Smooth muscle cell (in vitro differentiated cells): ENCODE measurements at regions not wholly inside any gene's neighbourhood (a gene's known extent, or its start where the extent isn't known, plus 50 kb on each side); places are given as distances from the start of the nearest gene placed in this dataset.

Experiments used
- DNase-seq: peaks from one replicate; lab custom pipeline; 2025; ENCODE audit not compliant: unreplicated experiment; lab: John Stamatoyannopoulos, UW
- H2AFZ ChIP-seq: fragments of 200-600 bp; sonication (generic); 2 replicates; pipeline ENCODE4 v1.6.0; 2016; ENCODE audit warnings: antibody characterized with exemption, low read depth, mild to moderate bottlenecking
- H3F3A ChIP-seq: fragments of 200-600 bp; sonication (generic); 2 replicates; pipeline ENCODE4 v1.6.0; 2017; ENCODE audit warnings: antibody characterized with exemption, low read depth
- H3K27ac ChIP-seq: fragments of 200-600 bp; sonication (generic); 2 replicates; pipeline ENCODE4 v1.5.1; 2016; ENCODE audit warnings: low read depth, mild to moderate bottlenecking
- H3K27me3 ChIP-seq: fragments of 200-600 bp; sonication (generic); 2 replicates; pipeline ENCODE4 v1.6.1; 2016; ENCODE audit warnings: low read depth, mild to moderate bottlenecking
- H3K36me3 ChIP-seq: fragments of 200-600 bp; sonication (generic); 2 replicates; pipeline ENCODE4 v1.5.1; 2016; ENCODE audit warnings: low read depth
- H3K4me1 ChIP-seq: fragments of 200-600 bp; sonication (generic); 2 replicates; pipeline ENCODE4 v1.5.1; 2016; ENCODE audit warnings: low read depth
- H3K4me2 ChIP-seq: fragments of 200-600 bp; sonication (generic); 2 replicates; pipeline ENCODE4 v1.6.0; 2016; ENCODE audit warnings: mild to moderate bottlenecking
- H3K4me3 ChIP-seq: fragments of 200-600 bp; sonication (generic); 2 replicates; pipeline ENCODE4 v1.5.1; 2016; ENCODE audit warnings: mild to moderate bottlenecking
- H3K79me2 ChIP-seq: fragments of 200-600 bp; sonication (generic); 2 replicates; pipeline ENCODE4 v1.6.0; 2016; ENCODE audit warnings: low read depth, mild to moderate bottlenecking
- H3K9ac ChIP-seq: fragments of 200-600 bp; sonication (generic); 2 replicates; pipeline ENCODE4 v1.6.0; 2016; ENCODE audit warnings: low read depth
- H3K9me3 ChIP-seq: fragments of 200-600 bp; sonication (generic); replicated peaks from 2 replicates; pipeline ENCODE4 v1.5.1; 2016; ENCODE audit warnings: low read depth
- H4K20me1 ChIP-seq: fragments of 200-600 bp; sonication (generic); 2 replicates; pipeline ENCODE4 v1.6.0; 2016; ENCODE audit warnings: low read depth
- WGBS: methylation state at CpG from one replicate; pipeline ENCODE4 v1.1.7; 2016; ENCODE audit warnings: low lambda C conversion rate; 5-methylcytosine and 5-hydroxymethylcytosine counted together
- TF ChIP-seq, protein P1 (sequence below): fragments of 200-600 bp; sonication (generic); IDR thresholded peaks from 2 replicates; pipeline ENCODE4 v1.5.1; 2017; ENCODE audit warnings: borderline replicate concordance, mild to moderate bottlenecking, antibody characterized with exemption; ENCODE audit not compliant: insufficient read depth, poor library complexity, severe bottlenecking

DNA sequence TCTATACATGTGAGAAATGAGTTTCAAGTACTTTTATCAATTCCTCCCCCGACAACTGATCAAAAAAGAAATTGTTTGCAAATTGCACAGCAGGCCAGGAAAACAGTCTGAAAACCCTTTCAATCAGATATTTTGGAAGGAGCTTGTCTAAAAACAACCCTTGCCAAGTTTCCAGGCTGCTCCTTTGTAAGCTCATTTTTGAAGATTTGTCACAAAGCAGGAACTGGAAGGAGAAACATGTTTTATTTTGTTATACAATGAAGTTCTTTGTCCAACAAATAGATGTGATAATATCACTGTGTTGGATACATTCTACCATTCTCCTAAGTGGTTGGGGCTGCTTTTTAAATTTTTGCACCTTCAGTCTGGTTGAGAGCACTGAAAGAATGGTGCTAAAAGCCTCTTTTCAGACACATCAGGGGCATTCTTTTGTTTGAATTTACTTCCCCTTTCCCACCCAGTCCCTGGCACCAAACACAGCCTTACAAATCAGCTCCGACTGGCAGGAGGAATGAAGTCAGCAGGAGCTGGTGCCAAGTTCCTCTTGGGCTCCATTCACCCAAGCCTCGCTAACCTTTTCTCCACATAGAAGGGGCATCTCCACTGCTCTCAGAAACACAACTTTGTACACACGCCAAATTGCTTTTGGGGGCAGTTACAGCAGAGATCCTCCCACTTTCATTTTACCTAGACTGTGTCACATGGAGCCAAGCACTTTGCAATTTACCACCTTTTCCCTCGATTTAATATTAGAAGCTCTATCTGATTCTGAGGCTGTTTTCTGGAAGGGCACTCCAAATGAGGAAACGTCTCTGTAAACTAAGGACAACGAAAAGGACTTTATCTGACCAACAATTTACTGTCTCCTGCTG is 88.0 kb downstream of the C1D start:
- H3K27me3 ChIP-seq: peaks cover 3% of the 10 kb centered on the region
- DNase-seq: no peak
- no peak overlapping the region for H3K4me2 ChIP-seq
- no peaks in the 10 kb centered on the region for H3K9me3 ChIP-seq
- no peak overlapping the region for H3K27ac ChIP-seq
- H4K20me1 ChIP-seq: no peaks in the 10 kb centered on the region
- 81% methylated on average over 7 of the region's 7 CpGs for WGBS
- H3K36me3 ChIP-seq: no peaks in the 10 kb centered on the region
- no peaks in the 10 kb centered on the region for H3F3A ChIP-seq
- H3K4me1 ChIP-seq: peaks cover 6% of the 10 kb centered on the region
- no peaks in the 10 kb centered on the region for H3K79me2 ChIP-seq
- no peak overlapping the region for H3K4me3 ChIP-seq
- TF ChIP-seq, protein P1, sequence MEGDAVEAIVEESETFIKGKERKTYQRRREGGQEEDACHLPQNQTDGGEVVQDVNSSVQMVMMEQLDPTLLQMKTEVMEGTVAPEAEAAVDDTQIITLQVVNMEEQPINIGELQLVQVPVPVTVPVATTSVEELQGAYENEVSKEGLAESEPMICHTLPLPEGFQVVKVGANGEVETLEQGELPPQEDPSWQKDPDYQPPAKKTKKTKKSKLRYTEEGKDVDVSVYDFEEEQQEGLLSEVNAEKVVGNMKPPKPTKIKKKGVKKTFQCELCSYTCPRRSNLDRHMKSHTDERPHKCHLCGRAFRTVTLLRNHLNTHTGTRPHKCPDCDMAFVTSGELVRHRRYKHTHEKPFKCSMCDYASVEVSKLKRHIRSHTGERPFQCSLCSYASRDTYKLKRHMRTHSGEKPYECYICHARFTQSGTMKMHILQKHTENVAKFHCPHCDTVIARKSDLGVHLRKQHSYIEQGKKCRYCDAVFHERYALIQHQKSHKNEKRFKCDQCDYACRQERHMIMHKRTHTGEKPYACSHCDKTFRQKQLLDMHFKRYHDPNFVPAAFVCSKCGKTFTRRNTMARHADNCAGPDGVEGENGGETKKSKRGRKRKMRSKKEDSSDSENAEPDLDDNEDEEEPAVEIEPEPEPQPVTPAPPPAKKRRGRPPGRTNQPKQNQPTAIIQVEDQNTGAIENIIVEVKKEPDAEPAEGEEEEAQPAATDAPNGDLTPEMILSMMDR: no peak
- H2AFZ ChIP-seq: no peak overlapping the region
- H3K9ac ChIP-seq: no peak overlapping the region

DNA sequence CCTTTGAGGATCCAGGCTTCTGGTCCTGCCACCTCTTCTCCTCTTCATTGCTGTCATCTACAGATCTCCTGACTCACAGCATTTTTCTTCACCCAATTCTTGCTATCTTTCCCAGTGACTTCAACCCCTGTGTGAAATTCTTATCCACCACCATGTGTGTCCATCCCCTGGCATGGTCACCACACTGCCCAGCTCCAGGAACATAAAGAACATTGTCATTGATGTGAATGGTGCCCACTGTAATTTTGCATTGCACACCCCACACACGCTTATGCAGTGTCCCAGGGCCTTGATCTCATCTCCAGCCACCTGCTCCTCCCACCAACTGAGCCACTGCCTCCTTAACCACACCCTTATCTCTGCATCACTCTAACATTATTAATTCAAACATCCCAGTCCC is 85.3 kb downstream of the C1D start:
- Histone ChIP-seq H3K4me1 (peaks cover 6% of the 10 kb centered on the region), H2AFZ (no peak overlapping the region), H3K9ac (no peak overlapping the region), H3K9me3 (no peaks in the 10 kb centered on the region), H3K36me3 (no peaks in the 10 kb centered on the region), H3K4me3 (no peak overlapping the region), H3K27me3 (no peaks in the 10 kb centered on the region), H3K27ac (no peak overlapping the region), H3K4me2 (no peak overlapping the region), H3F3A (no peaks in the 10 kb centered on the region), H3K79me2 (no peaks in the 10 kb centered on the region), H4K20me1 (no peaks in the 10 kb centered on the region)
- 85% methylated on average over 1 of the region's 1 CpG for WGBS
- no peak for DNase-seq
- TF ChIP-seq, protein P1: no peak

GRCh38 chr2:67982956-67983355 is 79.8 kb downstream of the C1D start:
- Histone ChIP-seq H3K79me2 (no peaks in the 10 kb centered on the region), H3K4me1 (no peaks in the 10 kb centered on the region), H3K27me3 (no peaks in the 10 kb centered on the region), H3K36me3 (no peaks in the 10 kb centered on the region), H2AFZ (no peak overlapping the region), H4K20me1 (no peaks in the 10 kb centered on the region), H3K27ac (no peak overlapping the region), H3K9ac (no peak overlapping the region), H3F3A (no peaks in the 10 kb centered on the region), H3K4me2 (no peak overlapping the region), H3K4me3 (no peak overlapping the region), H3K9me3 (no peaks in the 10 kb centered on the region)
- DNase-seq: no peak
- TF ChIP-seq, protein P1: no peak

- H2AFZ ChIP-seq: no peak overlapping the region
- TF ChIP-seq, protein P1: no peak
- H3K4me2 ChIP-seq: no peak overlapping the region
- no peaks in the 10 kb centered on the region for H3K9me3 ChIP-seq
- H3K27me3 ChIP-seq: no peaks in the 10 kb centered on the region
- no peaks in the 10 kb centered on the region for H3K4me1 ChIP-seq
- H3K9ac ChIP-seq: no peak overlapping the region
- WGBS: 84% methylated on average over 2 of the region's 2 CpGs
- H3K36me3 ChIP-seq: no peaks in the 10 kb centered on the region
- no peaks in the 10 kb centered on the region for H4K20me1 ChIP-seq
- no peak overlapping the region for H3K27ac ChIP-seq
- H3K79me2 ChIP-seq: no peaks in the 10 kb centered on the region
- no peaks in the 10 kb centered on the region for H3F3A ChIP-seq
- no peak for DNase-seq
- H3K4me3 ChIP-seq: no peak overlapping the region
Observed at GRCh38 chr2:67984600-67984999, 78.2 kb downstream of the C1D start.
